ENCODE measurements at regions not wholly inside any gene's neighbourhood (a gene's known extent, or its start where the extent isn't known, plus 50 kb on each side); places are given as distances from the start of the nearest gene placed in this dataset.
"Not testable (repeated sequence)": the region's sequence is repeated elsewhere in the genome, so short reads cannot be mapped to it uniquely, and the experiment has no call there.

DNA sequence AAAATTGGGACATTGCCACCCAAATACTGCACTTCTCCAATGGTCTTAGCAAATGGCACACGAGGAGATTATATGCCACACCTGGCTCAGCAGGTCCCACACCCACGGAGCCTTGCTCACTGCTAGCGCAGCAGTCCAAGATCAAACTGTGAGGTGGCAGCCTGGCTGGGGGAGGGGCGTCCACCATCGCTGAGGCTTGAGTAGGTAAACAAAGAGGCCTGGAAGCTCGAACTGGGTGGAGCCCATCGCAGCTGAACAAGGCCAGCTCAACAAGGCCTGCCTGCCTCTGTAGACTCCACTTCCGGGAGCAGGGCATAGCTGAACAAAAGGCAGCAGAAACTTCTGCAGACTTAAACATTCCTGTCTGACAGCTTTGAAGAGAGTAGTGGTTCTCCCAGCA is 222.4 kb upstream of the PCDH9 start:
- TF ChIP-seq POLR2A (IDR thresholded peaks at IDR 0.05) = not testable (repeated sequence)
- TF ChIP-seq, protein P1, sequence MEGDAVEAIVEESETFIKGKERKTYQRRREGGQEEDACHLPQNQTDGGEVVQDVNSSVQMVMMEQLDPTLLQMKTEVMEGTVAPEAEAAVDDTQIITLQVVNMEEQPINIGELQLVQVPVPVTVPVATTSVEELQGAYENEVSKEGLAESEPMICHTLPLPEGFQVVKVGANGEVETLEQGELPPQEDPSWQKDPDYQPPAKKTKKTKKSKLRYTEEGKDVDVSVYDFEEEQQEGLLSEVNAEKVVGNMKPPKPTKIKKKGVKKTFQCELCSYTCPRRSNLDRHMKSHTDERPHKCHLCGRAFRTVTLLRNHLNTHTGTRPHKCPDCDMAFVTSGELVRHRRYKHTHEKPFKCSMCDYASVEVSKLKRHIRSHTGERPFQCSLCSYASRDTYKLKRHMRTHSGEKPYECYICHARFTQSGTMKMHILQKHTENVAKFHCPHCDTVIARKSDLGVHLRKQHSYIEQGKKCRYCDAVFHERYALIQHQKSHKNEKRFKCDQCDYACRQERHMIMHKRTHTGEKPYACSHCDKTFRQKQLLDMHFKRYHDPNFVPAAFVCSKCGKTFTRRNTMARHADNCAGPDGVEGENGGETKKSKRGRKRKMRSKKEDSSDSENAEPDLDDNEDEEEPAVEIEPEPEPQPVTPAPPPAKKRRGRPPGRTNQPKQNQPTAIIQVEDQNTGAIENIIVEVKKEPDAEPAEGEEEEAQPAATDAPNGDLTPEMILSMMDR (IDR thresholded peaks at IDR 0.05) = not testable (repeated sequence)
